ENCODE measurements at regions not wholly inside any gene's neighbourhood (a gene's known extent, or its start where the extent isn't known, plus 50 kb on each side); places are given as distances from the start of the nearest gene placed in this dataset.

- Histone ChIP-seq H3K4me1 (no peaks in the 10 kb centered on the region), H3K36me3 (no peaks in the 10 kb centered on the region), H3K27me3 (no peaks in the 10 kb centered on the region), H3K4me3 (no peak overlapping the region), H3K9me3 (peaks cover 0 to 12% of the 10 kb centered on the region in 2 donors), H3K27ac (no peak overlapping the region)
- intact Hi-C loops (cut with DNase I; ENCODE audit: low total_unique reads): no loop called here
- TF ChIP-seq CTCF (IDR thresholded peaks at IDR 0.05) (no peak), POLR2A (IDR thresholded peaks at IDR 0.05) (no peak), POLR2AphosphoS5 (IDR thresholded peaks at IDR 0.05) (no peak)
- DNase-seq (ENCODE audit: low spot score in 2 of 2): no peak
These were observed 333.4 kb downstream of the SH2D4B start for GRCh38 chr10:80871083-80871482.

GRCh38 chr10:80878330-80878729 lies 340.6 kb downstream of the SH2D4B start:
- TF ChIP-seq POLR2AphosphoS5 (IDR thresholded peaks at IDR 0.05) (no peak), POLR2A (IDR thresholded peaks at IDR 0.05) (no peak), CTCF (IDR thresholded peaks at IDR 0.05) (no peak)
- Histone ChIP-seq H3K4me3 (no peak overlapping the region), H3K4me1 (no peaks in the 10 kb centered on the region), H3K36me3 (no peaks in the 10 kb centered on the region), H3K9me3 (peaks cover 0 to 2% of the 10 kb centered on the region in 2 donors), H3K27ac (no peak overlapping the region), H3K27me3 (no peaks in the 10 kb centered on the region)
- DNase-seq (ENCODE audit: low spot score in 2 of 2): no peak
- intact Hi-C loops (cut with DNase I; ENCODE audit: low total_unique reads): no loop called here

- Histone ChIP-seq H3K4me1 (no peaks in the 10 kb centered on the region), H3K27me3 (no peaks in the 10 kb centered on the region), H3K9me3 (no peaks in the 10 kb centered on the region), H3K27ac (no peak overlapping the region), H3K36me3 (no peaks in the 10 kb centered on the region), H3K4me3 (no peak overlapping the region)
- intact Hi-C loops (cut with DNase I; ENCODE audit: low total_unique reads): no loop called here
- no peak for TF ChIP-seq POLR2AphosphoS5 (IDR thresholded peaks at IDR 0.05)
- no peak for TF ChIP-seq CTCF (IDR thresholded peaks at IDR 0.05)
- no peak for DNase-seq (ENCODE audit: low spot score in 2 of 2)
These were observed 352.4 kb downstream of the SH2D4B start for GRCh38 chr10:80890146-80890545.

GRCh38 chr10:80893256-80893655 lies 355.6 kb downstream of the SH2D4B start:
- intact Hi-C loops (cut with DNase I; ENCODE audit: low total_unique reads): no loop called here
- Histone ChIP-seq H3K27ac (no peak overlapping the region), H3K36me3 (no peaks in the 10 kb centered on the region), H3K27me3 (no peaks in the 10 kb centered on the region), H3K4me1 (no peaks in the 10 kb centered on the region), H3K4me3 (no peak overlapping the region), H3K9me3 (no peaks in the 10 kb centered on the region)
- no peak for DNase-seq (ENCODE audit: low spot score in 2 of 2)
- TF ChIP-seq CTCF (IDR thresholded peaks at IDR 0.05) (no peak), POLR2AphosphoS5 (IDR thresholded peaks at IDR 0.05) (no peak), POLR2A (IDR thresholded peaks at IDR 0.05) (no peak)

GRCh38 chr10:80894311-80894791 lies 356.6 kb downstream of the SH2D4B start:
- H3K4me3 ChIP-seq: no peak overlapping the region
- no peaks in the 10 kb centered on the region for H3K4me1 ChIP-seq
- no peaks in the 10 kb centered on the region for H3K9me3 ChIP-seq
- no peak overlapping the region for H3K27ac ChIP-seq
- no peak for DNase-seq (ENCODE audit: low spot score in 2 of 2)
- no peaks in the 10 kb centered on the region for H3K36me3 ChIP-seq
- TF ChIP-seq POLR2AphosphoS5 (IDR thresholded peaks at IDR 0.05) (no peak), CTCF (IDR thresholded peaks at IDR 0.05) (no peak), POLR2A (IDR thresholded peaks at IDR 0.05) (no peak)
- no peaks in the 10 kb centered on the region for H3K27me3 ChIP-seq
- intact Hi-C loops (cut with DNase I; ENCODE audit: low total_unique reads): no loop called here

All from breast epithelium (tissue), 4 donors.